DMS153 treated with DMSO at 0.1 percent for 48 hours (cell line): ENCODE measurements at regions not wholly inside any gene's neighbourhood (a gene's known extent, or its start where the extent isn't known, plus 50 kb on each side); places are given as distances from the start of the nearest gene placed in this dataset.

Source experiments
- DNase-seq: peaks from one replicate; lab custom pipeline; 2025; ENCODE audit not compliant: unreplicated experiment; lab: John Stamatoyannopoulos, UW

DNA sequence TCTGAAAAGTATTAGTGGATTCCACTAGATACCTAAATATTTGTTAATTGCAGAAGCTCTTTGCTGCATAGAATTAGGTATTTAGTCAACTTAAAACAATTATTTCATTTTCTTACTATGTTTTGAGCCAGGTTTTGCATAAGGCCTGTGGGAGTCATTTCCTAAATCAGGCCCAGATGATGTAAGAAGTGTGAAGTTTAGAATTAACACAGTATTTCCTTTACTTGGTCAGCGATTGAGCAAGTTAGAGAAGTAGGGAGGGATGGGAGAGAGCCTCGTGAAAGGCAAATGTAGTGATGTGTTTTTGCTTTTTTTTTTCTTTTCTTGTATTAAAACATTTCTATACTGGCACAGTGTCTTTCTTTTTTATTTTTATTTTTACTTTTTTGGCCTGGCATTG lies 711.1 kb downstream of the HDGFL1 start:
- DNase-seq: no peak

DNA sequence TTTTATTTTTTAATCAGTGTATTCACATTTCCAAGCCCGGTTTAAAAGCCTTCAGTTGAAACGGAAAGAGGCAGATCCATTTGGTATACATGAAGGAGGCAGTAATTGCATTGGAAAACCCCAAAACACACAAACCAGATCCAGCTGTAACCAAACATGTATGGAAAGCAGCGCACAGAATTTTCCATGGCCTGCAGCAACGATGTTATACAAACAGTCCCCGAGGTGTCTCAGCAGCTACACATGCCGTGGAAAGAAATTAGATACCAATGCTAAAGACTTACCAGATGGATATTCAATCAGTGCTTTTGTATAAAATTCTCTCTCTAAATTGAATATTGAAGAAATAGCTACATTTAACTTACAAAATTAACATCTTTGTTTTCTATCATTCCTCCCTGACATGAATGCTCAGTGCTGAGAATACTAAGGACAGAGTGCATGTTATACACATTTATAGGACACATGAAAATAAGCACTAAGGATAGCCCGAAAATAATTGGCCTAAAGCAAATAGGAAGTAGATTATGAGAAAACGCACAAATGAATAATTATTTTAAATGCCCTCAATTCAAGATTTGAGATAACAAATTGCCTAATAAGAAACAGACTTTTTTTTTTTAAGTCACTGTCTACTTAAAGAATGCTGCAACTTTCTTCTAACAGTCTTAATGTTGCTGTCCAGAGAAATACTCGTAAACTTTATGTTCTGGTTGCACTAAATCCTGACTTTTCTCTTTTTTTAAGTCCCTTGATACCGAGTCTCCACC lies 713.1 kb downstream of the HDGFL1 start:
- DNase-seq: no peak

DNA sequence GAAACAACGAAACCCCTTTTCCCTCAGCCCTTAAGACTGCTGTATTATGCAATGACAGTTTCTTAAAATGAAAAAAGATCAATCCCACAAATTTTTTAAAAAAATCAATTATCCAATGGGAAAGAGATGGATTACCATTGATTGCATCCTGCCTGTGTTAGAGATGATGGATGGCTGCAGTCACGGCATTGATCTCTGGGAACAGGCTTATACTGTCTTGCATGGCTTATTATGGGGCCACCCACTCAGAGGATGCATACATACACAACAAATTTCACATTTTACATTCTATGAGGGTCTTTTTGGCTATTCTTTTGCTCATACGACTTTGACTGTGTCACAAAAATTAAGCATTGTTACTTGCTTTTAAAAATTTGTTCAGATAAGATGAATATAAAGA lies 724.3 kb downstream of the HDGFL1 start:
- DNase-seq: no peak

DNA sequence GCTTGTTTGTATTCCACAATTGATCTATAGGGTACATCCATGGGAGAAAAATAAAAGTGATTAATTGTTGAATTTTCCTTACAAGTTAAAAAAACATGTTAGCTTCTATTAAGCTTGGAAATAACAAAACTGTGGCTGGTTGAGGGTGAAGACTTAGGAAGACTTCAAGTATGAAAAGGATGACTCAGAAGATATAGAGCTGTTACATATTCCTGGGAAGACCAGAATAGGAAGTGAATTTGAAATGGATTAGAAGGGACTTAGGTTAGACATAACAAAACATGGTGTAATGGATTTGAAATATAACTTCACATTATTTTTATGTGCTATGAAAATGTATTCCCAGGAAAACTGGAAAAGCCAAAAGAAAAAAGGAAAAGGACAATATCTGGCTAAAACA lies 732.2 kb downstream of the HDGFL1 start:
- DNase-seq: no peak

DNA sequence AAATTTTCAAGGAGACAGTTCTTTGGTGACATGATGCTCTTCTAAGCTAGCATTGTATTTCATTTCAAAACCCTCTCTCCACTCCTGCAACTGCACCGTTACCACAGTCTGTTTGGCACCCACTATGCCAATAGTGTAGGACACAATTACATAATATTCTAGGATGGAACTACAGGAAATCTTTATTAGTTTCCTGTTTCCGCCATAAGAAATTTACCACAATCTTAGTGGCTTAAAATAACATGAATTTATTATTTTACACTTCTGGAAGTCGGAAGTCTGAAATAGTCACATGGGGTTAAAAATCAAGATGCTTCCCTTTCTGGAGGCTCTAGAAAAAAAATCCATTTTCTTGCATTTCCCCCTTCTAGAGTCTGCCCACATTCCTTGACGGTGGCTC lies 733.1 kb downstream of the HDGFL1 start:
- DNase-seq: no peak

DNA sequence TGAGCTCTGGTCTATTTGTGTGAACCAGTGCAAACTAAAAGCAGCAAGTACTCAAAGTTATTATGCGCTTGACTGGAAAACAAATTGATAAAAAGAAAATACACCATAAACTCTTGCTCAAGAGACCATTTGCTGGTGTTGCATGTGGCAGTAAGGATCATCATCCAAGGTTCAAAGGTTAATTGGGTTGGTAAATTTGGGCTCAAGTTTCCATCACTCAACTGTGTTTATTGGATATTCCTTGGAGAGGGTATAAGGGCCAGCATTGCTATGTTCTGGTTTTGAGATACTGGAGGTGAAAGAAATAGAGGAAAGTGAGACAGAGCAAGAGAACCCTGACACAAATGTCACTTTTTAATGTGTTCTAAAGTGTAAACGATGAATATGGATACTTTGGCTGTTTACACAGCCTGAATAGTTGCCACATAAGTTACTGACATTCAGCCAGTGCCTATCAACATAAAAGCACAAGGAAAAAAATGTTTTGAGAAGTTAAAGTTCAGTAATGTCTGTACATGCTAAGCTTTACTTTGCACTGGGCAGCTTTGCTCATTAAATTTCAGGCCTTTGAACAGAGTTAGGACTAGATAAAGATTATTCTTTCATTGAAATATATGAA lies 736.1 kb downstream of the HDGFL1 start:
- no peak for DNase-seq

DNA sequence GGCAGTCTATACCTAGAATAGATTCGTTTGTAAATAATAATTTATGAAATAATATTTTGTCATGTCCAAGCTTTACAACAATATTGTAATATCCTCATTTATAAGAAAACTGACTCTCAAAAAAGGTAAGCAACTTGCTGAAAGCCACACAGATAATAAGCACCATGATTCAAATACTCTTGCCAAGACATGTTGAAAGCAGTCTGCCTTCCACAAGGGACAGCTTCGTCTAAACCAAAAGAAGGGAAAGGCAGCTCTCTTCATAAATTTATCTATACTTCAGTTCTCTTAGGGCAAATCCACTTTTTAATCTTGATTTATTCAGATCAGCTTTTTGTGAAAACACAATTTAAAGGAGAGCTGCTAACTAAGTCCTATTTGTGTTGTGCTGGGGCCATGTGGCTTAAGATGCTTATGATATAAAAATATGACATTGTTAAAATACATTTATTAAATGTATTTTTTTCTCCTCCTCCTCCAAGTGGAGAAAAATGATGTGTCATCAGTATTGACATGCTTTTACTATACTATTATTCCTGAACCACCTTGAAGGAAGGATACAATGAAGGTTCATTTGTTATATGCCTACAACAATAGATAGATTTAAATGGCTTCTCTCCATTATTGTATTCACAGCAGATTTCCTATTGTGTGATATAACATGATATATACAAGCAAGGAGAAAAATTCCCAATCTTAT lies 737.0 kb downstream of the HDGFL1 start:
- DNase-seq: no peak

DNA sequence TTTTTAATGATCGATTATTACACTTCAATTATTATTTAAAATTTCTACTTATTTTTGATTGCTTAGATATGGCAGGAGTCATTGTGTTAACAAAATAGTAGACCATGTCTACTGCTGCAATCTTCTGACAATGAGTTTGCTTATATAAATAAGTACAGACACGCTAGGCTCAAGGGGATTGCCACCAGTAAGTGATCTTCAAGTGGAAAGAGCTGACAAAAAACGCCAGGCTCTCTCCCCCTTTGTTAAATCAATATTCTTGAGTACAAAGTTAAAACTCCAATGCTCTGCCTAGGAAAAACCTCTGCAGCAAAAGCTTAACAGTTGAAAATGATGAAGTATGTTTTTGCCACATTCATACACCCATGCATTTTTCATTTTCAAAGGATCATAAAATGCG lies 738.1 kb downstream of the HDGFL1 start:
- no peak for DNase-seq

DNA sequence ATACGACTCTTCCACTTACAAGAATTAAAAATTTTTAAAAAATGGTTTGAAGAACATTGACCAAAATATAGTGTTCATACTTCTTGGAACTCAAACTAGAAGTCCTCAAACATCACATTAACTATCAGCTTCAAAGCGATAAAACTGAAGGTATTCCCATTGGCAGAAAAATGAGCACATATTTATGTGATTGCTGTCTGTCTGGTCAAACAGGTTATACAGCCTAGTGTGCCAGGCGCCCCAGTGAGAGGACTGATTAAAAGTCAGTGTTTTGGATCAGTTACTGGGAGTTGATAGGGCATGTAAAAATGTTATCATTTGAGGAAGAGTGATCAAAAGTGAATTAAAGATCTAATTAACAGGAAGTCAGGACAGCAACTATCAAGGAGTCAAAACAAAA lies 738.8 kb downstream of the HDGFL1 start:
- DNase-seq: no peak

DNA sequence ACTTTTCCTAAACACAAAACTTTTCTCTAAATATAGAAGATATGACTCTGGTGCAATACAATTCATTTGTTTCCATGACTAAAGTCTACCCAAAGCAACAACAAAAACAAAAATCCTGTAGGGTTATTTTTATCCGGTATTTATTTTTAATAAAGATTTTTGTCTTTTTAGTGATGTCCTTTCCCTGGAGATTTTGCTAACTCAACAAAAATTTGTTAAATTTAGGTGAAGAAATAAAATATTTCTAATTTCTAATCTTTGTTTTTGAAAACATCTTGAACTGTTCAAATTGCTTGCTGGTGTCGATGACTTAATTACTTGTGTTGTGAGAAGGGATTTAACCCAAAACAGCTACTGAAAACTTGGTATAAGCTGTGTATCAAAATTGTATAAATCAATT lies 741.8 kb downstream of the HDGFL1 start:
- no peak for DNase-seq

DNA sequence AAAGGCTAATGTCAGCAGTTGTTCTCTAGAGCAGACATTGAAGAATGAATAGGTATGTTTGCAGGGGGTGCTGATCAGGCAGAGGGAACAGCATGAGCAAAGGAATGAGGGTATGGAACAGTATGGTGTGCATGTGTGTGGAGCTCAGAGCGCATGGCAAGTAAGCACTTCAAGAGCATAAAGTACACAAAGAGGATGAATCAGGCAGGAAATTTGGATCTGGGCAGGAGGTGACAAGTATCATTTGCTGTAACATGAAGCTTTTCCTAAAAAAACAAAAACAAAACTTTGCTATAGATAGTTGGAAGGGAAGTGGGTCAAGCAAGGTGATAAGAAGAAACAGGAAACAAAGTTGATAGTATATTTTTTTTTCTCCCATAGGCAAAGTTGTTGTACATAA lies 746.8 kb downstream of the HDGFL1 start:
- DNase-seq: no peak

DNA sequence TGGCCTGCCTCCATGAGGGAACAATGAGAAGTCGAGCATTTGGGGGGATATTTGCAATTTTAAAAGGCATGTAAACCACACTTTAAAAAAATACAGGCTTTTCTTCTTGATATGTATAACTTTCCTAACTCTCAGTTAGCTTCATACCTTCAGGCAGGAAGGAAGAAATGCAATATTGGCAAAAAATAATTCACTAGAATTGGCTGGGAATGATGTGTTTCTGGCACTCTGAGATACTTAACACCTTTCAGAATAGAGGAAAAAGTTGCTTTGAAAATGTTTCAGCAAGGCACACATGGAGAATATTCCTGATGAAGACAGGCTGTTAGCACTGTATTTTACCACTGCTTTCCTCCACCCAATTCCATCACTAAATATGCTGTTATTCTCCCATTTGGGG lies 747.6 kb downstream of the HDGFL1 start:
- no peak for DNase-seq

DNA sequence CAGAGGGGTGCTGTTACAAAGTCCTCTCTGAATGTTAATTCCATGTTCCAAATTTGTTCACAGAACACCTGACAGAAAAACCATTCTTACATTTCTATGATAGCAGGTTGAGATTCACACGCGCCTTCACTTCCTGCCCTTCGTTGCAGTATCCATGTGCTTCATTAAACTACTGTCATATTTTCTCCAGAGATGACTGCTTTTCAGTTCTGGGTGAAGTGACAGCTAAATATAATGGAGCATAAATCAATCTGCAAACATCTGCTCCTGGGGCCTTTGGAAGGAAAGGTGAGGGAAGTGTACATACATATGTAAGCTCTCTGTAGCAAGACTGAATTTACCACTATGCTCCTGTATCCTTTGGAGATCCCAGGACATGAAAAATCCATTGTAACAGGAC lies 750.2 kb downstream of the HDGFL1 start:
- no peak for DNase-seq

DNA sequence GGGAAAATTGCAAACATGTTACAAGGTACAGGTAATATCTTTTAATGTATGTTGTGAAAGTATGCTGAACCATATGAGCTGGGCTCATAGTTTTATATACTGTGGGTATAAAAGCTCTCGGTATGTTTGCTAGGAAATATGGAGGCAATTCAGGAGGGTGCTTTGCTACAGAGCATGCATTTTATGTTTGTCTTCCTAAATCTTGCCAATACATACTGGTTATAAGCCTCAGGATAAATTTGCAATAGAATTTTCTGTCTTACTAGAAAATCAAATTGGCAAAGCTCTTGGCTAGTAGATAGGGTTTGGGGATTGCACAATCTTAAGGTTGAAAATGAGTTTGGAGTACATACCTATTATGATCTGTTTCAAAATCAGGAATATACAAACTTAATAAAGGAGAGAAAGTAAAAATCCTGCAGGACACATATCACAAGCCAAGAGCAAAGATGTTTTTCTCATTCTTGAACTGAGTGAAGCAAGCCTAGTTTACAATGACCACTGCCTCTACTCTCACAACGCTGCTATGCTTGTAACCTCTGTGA lies 751.2 kb downstream of the HDGFL1 start:
- no peak for DNase-seq

DNA sequence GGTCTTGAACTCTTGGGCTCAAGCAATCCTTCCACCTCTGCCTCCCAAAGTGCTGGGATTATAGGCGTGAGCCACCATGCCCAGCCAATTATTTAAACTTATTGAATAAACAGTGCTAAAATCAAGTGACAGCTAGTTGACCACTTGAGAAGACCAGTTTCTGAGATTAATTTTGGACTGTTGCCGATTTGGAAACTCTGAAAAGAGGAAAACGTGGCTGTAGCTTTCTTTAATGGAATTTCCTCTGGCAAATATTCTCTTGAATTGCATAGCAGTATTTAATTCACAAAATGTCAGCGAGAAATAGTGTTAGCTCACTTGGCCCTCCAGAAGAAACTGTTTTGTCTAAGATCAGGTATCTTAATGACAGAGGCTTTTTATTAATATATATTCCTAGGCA lies 754.5 kb downstream of the HDGFL1 start:
- DNase-seq: no peak

DNA sequence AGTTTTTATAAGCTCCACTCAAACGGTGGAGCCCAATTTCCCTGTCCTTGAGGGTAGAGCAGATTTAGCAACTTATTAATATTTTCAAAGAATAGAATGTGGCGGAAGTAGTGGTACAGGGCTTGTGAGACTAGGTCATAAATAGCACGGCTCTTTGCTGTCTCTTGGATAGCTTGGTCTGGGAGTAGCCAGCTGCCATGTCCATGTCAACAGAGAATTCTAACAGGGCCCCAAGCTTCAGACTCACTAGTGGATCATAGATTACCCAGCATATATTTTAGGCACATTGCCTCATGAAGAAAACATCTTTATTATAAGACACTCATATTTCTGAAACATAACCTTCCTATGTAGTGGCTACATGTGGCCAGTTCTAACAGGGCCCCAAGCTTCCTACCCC lies 755.7 kb downstream of the HDGFL1 start:
- DNase-seq: no peak

DNA sequence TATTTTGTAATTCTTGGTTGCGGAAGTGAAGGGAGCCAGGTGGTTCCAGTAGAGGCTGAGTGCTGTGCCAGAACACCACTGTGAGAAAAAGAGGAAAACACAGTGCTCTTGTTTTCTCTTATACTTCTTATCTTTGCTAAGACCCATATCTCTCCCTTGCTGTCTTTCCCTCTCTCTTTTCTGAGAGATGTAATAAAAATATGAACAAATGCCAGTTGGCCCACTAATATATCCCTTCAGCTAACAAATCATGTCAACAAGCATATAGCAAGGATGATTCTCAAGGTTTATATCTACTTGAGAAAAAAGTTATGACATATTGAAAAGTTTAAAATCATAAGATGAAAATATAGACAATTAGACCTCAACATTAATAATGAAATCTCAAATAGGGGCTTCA lies 758.3 kb downstream of the HDGFL1 start:
- DNase-seq: no peak

DNA sequence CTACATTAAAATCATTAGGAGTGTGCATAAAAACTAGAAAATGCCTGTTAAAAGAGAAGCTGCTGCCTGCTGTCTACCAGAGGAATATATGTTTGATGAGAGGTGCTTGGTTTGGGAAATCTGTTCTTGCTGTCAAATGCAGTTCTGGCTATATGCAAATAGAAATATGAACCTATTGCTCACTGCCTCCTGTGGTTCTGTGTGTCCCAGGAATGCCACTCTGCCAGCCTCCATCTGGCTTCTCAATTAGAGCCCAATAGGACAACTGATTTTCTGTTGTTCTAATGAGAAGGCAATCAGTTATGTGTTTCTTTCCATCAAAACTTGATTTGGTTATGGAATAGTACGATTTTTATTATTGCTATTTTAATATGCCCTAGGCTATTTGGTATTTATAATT lies 759.7 kb downstream of the HDGFL1 start:
- no peak for DNase-seq

DNA sequence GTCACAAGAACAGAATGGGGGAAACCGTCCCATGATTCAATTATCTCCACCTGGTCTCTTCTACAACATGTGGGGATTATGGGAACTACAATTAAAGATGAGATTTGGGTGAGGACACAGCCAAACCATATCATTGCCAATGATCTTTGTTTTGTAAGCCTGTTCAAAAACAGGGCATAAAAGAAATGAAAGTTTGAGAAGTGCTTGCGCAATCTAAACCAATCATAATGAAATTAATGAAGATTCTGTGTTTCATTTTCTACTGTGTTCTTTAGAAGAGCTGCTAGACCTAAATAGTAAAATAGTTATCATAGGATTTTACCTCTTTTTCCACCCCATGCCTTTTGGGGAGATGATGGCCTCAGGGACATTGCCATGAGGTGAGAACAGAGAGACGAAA lies 761.3 kb downstream of the HDGFL1 start:
- no peak for DNase-seq

DNA sequence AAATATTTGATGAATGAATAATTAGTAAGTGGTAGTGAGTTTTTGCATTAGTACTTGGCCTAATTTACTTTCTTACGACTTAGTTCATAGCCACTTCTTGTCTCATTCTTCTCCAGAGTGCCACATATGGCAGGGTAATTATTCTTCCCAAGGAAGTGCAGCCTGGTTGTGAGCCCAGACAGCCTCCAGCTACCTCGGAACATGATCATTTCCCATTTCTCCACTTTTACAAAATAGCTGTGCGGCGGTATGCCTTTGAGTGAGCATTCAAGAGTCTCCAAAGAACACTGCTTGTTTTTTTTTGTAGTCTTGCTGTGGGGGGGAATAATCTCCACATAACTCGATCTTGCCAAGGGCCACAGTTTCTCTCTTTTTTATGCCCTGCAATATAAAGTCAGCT lies 765.0 kb downstream of the HDGFL1 start:
- no peak for DNase-seq

DNA sequence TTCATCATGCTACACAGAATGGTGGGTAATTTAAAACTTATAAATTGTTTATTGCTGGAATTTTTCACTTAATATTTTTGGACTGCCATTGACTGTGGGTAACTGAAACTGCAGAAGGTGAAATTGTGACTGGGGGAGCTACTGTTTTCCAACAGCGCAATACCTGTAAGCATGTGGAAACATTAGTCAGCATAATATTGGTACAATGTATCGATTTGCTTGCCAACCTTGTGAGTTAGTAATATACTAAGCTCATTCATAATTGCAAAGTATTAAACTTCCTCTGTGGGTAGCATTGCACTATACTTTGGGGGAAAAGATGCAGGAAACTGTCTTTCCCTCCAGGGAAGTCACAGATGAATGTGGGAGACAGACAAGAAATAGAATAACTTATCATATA lies 766.5 kb downstream of the HDGFL1 start:
- no peak for DNase-seq

DNA sequence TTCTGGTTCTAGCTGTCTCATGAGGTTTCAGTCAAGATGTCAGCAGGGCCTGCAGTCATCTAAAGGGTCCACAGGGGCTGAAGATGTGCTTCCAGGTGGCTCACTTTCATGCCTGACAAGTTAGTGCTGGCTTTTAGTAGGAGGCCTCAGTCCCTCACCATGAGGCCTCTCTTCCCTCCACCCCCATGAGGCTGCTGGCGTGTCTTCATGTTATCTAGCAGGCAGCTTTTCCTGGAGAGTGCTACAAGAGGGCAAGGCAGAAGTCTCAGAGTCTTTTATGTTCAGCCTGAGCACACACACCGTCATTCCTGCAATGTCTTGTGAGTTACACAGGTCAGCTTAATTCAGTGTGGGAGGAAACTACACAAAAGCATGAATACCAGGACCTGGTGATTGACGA lies 769.9 kb downstream of the HDGFL1 start:
- DNase-seq: no peak
